T-helper 9 cell (primary cell): ENCODE measurements at regions not wholly inside any gene's neighbourhood (a gene's known extent, or its start where the extent isn't known, plus 50 kb on each side); places are given as distances from the start of the nearest gene placed in this dataset.
"Not testable (repeated sequence)": the region's sequence is repeated elsewhere in the genome, so short reads cannot be mapped to it uniquely, and the experiment has no call there.

Experiments used
- DNase-seq: peaks from one replicate; pipeline ENCODE4 v3.0.0-alpha.2; 2020

DNA sequence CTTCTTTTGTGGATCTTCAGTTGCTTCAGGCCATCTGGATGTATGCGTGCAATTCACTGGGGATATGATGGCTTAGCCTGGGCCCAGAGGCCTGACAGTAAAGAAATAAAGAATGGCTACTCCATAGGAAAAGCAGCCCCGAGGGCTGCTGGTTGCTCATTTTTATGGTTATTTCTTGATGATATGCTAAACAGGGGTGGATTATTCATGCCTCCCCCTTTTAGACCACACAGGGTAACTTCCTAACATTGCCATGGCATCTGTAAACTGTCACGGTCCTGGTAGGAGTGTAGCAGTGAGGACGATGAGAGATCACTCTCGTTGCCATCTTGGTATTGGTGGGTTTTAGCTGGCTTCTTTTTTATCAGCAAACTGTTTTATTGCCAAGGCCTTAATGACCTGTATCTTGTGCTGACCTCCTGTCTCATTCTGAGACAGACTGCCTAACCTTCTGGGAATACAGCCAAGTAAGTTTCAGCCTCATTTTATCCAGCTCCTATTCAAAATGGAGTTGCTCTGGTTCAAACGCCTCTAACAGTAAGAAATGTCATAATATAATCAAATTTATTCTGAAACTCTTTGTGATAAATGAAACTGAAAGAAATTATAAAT is 60.5 kb downstream of the DSEL start:
- DNase-seq, result no peak

DNA sequence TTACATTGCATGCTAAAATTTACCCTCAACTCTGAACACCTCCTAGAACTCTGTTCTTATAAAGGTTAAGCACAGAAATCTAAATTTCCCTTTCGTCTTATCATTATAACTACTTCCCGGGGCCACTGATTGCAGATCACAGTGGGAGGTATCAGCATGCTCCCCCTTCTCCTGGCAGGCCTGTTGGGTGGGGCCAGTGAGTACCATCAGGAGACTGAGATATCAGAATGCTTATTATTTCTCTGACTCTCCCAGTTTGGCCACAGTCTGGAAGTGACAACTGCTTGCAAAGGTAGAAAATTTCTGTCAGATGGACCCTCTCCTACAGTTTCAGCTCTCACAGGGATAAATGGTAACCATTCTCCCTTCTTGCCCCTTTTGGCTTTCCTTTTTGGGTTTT is 62.6 kb downstream of the DSEL start:
- no peak for DNase-seq

DNA sequence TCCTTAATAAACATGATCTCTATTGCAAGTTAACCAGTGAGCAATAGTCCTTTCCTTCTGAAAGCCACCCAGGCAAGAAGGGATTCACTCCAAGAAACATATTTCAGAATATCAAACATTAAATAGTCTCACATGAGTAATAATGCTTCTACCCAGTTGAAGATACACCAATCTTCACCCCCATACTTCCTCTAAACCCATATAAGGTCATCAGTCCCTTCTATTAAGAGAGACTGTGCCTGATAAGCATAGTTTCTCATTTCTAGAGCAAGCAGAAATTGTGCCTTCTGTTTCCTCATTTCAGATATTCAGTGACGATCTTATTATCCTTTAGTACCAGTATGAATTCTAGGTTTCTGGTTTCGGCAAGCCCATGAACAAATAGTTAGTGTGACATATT is 64.6 kb downstream of the DSEL start:
- no peak for DNase-seq

DNA sequence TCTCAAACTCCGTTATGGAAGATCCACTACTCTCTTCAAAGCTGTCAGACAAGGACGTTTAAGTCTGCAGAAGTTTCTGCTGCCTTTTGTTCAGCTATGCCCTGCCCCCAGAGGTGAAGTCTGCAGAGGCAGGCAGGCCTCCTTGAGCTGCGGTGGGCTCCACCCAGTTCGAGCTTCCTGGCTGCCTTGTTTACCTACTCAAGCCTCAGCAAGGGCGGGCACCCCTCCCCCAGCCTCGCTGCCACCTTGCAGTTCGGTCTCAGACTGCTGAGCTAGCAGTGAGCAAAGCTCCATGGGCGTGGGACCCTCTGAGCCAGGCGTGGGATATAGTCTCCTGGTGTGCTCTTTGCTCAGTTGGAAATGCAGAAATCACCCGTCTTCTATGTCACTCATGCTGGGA is 65.4 kb downstream of the DSEL start:
- DNase-seq, result not testable (repeated sequence)

DNA sequence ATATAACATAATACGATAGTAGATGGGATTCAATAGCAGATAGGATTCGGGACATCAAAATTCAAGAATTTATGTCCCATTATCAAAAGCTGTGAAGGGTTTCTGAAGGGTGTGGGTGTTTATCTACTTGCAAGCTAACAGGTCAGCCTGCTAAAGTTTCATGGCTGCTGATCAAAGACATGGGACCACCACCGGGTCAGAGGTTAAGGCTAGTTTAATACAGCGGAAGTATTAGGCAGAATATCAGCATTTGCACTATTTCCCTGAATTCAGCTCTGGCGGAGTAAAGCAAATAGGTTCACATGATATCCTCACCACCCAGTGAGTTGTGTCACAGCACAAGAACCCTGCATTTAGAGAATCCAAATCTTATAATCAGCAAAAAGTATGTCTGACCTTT is 82.5 kb downstream of the DSEL start:
- no peak for DNase-seq

DNA sequence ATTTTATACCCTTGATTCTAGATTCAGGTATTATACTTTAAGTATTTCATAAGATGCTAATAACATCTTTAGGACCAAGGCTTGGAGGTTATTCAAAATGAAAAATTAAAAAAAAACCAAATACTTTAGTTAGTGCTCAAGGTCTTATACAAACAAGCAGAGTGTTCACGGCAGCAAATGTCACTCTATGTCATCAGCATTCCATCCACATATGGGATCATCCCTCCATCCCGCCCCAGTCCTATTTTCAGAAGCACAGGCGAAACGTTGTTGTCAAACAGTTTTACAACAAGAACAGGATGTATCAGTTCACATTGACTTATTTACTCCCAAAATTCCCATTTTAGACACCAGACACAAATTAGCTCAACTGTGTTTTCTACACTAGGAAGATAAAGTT is 83.7 kb downstream of the DSEL start:
- no peak for DNase-seq

DNA sequence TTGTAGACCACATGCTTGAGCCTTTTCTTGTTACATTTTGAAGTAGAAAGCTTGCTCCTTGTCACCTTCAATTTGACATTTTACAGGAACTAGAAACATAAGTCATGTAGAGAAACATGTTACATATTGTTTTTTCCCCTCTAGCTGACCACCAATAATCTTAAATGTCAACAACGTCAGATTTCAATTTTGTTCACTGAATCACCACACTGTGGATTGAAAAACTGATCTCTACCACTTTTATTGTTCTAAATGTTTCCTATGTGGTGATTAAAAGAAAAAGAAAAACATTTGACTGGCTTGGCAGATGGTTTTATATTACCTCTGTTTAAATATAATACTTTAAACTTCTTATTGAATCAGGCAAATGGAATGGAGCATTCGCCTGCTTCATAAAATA is 87.7 kb downstream of the DSEL start:
- no peak for DNase-seq

DNA sequence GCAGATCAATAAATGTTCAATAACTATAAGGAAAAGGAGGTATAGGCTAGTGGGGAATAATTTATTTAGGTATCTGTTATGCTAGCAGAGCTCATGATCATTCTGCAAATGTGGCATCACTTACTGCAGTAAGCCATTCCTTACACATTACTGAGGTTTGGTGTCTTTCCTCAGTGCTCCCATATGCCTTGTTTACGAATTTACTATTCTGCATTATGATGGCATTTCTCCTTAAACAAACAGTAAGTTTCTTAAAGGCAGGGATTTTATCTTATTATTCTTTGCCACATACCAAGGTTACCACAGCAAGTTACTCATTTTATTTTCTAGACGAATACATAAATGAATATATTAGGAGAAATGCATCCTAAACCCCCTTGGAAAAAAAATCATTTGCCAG is 88.4 kb downstream of the DSEL start:
- DNase-seq, result no peak

DNA sequence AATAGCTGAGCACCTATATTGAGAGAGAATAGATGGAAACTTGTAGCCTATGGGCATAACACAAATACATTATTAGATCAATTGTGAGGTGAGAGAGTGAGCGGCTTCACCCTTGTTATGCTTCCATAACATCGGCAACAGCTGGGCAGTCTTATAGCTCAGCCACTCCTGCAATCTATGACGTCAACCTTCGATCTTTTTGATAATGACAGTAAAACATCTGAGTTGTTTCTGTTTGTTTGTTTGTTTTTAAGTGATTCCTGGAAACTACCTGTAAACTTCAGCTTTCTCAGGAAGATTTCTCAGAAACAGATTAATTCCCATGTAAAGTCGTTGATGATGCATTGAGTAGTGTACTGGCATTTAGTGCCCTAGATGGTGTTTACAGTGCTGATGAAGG is 90.0 kb downstream of the DSEL start:
- no peak for DNase-seq

DNA sequence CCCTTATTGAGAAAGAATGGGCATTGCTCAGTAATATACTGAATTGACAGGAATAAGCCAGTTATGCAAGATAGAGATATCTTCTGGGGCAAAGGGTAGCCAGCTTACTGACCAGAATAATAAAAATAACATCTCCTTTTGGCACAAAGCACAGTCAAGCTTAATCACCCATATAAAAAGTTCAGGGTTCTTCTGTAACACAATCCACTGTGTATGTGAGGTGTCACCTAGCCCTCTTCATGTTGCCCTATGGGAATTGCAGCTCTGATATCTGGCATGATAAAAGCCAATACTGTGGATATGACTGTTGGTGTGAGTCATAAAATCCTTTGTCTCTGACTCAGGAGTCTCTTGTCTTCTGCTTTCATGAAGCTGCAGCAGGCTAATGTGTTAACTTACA is 90.8 kb downstream of the DSEL start:
- DNase-seq, result no peak

DNA sequence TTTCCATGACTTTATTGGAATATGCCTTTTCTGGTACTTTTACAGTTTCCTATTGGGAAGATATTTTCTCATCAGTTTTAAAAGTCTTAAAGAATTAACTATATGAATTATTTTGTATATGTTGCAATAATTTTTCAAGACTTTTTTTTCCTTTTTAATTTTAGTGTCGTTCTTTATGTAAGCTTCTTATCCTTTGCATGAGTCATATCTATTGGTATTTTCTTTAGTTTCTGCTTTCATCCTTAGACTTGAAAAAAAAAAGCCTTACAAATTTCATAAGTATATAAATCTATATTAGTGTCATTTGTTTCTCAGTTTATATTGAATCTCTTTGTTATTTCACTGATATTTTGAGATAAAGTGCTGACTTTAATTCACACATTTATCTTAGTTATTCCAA is 94.9 kb downstream of the DSEL start:
- no peak for DNase-seq

DNA sequence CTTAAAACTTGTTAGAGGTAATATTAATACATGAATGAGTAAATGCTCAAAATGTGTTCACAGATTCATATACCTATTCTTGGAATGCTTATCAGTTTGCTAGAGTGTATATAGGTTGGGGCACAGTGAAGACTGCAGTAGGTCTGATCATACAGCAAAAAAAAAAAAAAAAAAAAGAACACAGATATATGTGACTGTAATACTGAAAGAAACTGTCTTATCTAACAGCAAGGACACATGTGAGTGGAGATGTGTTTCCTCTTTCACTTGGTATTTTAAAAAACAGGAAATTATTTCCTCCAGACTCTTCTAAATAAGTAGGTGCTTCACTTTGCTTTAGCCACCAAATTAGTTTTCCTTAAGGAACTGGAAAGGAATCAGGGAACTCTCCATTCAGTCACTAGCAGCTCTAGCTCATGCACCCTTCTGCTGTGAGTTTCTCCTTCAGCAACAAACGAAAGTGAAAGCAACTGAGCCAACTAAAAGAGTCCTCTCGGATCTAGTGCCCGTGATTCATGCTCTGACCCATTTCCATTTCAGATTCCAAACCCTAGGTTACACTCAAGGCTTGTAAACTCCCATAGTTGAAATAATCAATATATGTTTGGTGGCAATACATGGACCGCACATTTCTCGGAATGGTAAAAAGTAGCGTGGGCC is 98.5 kb downstream of the DSEL start:
- DNase-seq, result no peak

DNA sequence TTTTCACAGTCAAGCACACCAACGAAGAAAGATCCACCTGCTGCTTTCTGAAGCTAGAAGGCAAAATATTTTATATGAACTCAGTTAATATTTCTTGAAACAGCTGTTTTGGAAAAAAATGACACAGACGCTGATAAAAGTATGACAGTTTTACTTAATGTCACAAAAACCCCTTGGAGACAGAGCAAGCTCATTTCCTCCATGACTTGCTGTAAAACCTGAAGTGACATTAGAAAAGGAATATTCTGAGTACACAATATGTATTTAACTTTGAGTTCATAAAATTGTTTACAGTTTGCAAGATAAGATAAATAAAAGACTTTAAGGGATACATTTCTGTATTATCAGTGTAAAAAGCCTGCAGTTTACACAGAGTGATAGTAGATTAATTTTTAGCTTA is 105.4 kb downstream of the DSEL start:
- no peak for DNase-seq

DNA sequence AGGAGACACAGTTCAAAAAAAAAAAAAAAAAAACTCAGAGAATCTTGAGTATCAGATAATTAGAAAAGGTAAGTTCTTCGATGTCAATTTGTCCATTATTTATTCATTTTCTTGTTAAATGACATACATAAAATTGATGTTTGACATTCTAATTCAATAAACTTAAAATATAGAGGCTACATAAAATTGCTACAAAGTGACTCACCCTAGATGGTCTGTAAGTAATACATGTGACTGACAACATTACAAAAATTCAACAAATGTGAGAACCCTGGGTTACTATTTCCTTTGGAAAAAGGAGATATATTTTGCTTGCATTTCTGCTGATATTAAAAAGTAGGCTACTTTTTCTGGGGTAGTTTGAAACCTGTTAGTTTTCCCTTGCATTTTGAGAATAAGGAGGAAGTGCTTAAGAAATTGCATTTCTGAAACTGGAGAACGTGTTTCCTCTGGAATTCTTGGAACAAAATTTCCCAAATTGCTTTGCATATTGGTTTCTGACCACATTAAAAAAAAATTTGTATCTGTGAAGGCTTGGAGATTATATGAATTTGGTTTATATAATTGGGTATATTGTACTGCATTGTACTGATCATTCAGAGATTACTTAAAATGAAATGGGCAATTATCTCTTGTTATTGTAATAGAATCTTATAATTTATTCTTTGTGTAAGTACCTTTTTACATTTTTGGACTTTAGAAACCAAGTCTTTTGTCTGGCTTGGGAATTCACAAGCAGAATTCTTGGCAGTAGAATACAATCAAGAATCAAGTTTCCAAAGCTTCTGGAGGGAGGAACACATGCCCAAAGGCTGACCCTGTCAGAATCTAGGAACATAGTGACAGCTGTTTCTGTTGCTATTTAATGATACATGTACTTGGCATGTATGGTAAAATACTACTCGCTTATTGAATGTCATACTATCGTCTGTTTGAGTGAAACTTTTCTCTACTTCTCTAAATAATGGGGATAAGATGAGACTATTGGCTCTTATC is 106.1 kb downstream of the DSEL start:
- DNase-seq, result no peak

DNA sequence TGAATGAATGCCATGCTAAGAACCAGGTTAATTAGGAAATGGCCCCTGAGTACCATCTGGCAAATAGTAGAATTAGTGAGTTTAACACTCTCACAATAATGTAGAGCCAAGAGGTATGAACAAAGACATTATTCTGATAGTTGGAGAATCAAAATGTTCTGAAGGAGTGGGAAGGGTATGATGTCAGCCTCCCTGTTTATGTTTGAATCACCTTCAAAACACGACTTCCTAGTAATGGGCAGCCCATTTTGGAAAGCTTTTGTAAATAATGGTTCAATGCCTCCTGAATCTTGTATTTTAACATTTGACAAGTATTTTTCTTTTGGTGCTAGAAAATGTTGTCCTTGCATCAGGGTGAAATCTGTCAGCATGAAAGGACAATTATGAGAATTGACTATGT is 108.3 kb downstream of the DSEL start:
- DNase-seq, result no peak

DNA sequence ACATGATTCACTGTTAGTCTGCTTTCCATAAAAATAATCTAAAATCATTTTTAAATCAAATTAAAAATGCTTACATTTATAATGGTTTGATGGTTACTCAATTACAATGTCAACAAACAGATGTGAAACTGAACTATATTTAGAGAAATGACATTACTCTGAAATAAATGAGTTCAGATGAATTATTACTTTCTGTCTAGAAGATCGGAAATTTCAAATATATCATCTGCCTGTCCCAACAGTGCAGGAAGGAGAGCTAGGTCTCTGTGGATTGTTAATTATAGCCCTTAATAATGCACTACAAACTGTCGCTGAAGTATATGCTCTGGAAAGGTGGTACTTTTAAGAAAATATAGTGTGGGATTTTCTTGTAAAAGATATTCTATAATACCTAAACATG is 109.8 kb downstream of the DSEL start:
- DNase-seq, result no peak

DNA sequence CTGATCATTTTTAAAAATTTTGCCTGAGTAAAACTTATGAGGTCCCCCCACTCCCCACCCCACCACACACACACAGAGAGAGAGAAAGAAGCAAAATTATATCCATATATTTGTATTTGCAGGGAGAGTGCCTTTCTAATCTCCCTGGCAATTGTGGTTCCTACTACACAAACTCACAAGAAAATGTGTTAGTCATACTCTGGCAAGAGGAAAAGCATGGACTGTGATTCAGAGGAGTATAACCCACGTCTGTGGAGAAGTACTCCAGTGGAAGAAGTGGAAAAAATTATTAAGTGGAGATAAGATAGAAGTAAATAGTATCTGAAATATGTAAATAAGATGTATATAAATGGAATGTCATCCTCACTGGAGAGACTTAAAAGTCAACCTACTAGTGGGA is 114.0 kb downstream of the DSEL start:
- no peak for DNase-seq

DNA sequence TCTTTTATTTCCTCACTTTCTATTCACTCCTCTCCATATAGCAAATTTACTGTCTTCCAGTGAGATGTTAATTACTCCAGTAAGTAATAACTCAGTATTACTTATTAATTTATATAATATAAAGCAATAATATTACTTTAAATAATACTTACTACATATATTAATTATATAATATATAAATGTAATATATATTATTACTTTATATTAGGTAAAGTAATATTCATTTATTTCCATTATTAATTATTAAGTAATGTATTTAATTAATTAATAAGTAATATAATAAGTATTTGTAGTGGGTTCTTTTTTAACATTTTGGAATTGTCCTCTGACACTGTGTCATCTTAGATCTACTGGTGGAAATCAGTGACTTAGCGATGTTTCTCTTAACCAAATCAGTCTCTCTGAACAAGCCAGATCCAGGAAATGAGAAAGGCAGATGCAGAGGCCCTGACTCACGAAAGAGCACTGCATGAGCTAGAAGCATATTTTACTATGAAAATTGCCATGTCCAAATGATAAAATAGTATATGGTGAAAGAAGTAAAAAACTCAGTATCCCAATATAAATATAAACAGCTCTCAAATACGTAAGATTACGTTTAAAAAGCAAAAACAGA is 115.9 kb downstream of the DSEL start:
- no peak for DNase-seq

DNA sequence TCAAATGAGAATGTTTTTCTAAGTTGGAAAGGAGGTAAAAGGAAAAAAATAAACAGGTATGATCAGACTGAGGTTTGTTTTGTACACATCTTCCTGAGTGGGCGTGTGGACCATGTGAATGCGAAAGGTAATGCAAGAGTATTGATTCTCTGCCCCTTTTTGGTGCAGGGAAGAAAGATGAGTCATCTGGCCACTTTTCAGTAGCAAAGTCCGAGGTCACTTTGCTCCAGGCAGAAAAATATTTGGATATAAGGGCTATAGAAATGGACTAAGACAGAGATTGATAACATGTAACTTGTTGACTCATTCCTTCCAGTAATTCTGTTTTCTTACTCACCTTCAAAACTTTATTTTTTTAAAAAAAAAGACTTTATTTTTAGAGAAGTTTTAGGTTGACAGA is 130.5 kb downstream of the DSEL start:
- no peak for DNase-seq

DNA sequence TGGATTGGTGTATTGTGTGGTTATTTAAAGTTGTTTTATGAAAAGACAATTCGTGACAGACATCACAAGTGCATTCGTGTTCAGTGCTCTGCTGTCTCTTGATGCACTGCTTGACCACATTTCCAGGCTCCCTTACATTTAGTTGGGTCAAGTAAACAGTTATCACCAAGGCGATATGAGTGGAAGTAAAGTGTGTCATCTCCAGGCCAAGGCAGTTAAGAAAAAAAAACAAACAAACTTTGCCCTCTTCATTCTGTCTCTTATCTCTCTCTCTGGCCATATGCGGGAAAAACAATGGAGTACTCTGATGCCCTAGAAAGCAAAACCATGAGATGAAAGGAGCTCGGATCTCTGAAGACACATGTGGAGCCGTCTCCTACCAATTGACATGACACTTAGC is 131.1 kb downstream of the DSEL start:
- DNase-seq, result no peak

DNA sequence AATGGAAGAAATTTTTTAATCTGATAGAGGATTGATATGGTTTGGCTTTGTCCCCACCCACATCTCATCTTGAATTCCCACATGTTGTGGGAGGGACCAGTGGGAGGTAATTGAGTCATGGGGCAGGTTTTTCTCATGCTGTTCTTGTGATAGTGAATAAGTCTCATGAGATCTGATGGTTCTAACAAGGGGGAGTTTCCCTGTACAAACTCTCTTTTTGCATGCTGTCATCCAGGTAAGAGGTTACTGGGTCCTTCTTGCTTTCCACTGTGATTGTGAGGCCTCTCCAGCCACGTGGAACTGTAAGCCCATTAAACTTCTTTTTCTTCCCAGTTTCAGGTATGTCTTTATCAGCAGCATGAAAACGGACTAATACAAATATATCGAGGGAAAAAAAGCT is 132.5 kb downstream of the DSEL start:
- DNase-seq, result not testable (repeated sequence)

DNA sequence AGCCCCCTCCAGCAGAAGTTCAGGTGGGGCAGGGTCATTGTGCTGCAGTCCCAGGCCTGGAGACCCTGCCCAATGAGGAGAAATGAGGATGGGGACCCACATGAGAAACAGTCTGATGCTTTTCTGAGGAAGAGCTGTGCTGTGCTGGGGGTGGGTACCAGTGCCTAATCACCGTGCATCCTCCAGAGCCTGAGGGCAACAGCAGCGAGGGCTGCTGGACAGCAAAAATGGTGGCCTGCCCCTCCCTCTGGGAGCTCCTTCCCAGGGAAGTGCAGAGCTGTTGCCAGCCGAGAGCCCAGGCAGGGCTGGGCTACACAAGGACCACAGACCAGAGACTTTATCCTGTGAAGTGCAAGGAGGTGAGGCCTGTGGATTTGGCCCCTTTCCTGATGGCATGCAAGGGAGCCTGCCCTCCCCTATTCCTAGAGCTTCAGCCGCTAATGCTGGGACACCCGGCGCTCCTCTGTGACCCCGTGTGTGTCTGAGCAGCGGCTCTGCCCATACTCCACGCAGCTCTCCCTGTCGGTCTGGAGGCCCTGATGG is 134.8 kb downstream of the DSEL start:
- no peak for DNase-seq

DNA sequence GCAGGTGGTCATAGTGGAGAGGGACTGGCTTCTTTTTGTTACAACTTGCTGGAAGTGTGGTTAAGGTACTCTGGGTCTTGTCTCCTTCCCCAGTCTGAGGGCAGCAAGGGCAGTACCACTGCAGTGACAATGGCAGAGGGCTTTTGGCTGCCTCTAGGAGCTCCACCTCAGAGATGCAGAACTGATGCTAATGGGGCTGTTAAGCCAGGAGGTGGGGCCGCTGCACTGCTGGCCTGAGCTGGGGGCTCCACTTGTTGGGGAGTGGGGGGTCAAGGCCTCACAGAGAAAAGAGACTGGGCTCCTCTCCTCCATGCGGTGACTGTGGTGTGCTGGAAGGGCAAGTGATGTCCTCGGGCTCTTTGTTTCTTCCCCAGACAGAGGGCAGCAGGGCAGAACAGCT is 135.7 kb downstream of the DSEL start:
- DNase-seq, result no peak
